HG03097 (cell line): ENCODE measurements at regions not wholly inside any gene's neighbourhood (a gene's known extent, or its start where the extent isn't known, plus 50 kb on each side); places are given as distances from the start of the nearest gene placed in this dataset.

Experiments
- ATAC-seq: cut with Tn5 transposase; IDR thresholded peaks from one replicate; pipeline ENCODE4 v1.9.1; 2021; ENCODE audit not compliant: unreplicated experiment, low FRiP score

DNA sequence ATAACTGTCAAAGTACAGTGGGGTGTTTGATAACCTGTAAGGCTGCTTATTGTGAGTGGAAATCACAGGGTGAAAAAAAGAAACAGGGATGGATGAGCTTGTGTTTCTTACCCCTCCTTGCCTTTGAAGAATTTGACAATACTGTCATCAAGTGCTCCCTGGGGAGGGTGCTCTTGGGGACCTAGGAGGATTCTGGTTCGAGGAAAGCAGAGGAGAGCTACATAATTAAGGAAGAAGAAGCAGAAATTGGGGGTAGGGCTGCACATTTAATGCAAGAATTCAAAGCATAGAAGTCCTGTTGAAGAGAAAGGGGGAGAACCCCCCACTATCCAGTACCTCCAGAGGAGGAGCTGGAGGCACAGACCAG lies 208.1 kb upstream of the PHYHIPL start:
- ATAC-seq = no peak

DNA sequence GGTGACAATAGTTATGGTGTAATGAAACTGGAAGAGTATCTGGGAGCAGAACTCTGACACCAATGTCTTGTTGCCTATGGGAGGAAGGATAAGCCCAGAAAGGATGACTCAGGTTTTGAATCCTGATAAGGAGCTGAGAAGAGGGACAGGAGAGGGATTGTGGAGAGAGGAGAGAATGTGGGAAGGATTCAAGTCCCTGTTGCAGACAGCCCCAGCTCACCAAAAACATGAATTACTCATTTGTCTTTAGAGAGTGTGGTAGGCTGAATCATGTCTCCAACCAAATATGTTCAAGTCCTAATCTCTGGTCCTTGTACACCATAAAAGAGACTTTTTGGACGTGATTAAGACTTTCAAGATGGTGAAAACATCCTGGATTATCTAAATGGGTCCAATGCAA lies 206.9 kb upstream of the PHYHIPL start:
- no peak for ATAC-seq

GRCh38 chr10:58970160-58970915 lies 206.1 kb upstream of the PHYHIPL start:
- ATAC-seq = no peak

GRCh38 chr10:58971211-58971610 lies 205.2 kb upstream of the PHYHIPL start:
- no peak for ATAC-seq

GRCh38 chr10:58971796-58972491 lies 204.5 kb upstream of the PHYHIPL start:
- no peak for ATAC-seq

GRCh38 chr10:58972576-58973234 lies 203.7 kb upstream of the PHYHIPL start:
- ATAC-seq = no peak

DNA sequence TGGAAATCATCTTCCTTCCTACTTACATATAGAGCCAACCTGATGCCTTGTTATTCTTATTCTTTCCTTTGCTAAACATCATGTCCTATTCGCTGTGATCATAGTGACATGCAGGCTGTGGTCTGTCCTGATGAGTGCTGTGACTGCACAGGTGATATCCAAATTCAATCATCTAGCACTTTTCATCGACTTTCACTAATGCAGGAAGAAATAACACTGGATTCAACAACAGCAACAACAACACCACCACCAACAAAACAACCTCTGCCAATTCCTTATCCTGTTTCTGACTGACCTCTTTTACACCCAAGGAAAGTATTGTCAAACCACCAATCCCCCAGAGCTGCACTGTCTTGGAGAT lies 203.2 kb upstream of the PHYHIPL start:
- no peak for ATAC-seq

- no peak for ATAC-seq
Measured at GRCh38 chr10:58976254-58976653, 200.2 kb upstream of the PHYHIPL start.

GRCh38 chr10:58979711-58980110 lies 196.7 kb upstream of the PHYHIPL start:
- ATAC-seq = no peak

- ATAC-seq = no peak
Measured at GRCh38 chr10:58980826-58981415, 195.5 kb upstream of the PHYHIPL start.

GRCh38 chr10:58981846-58982245 lies 194.6 kb upstream of the PHYHIPL start:
- no peak for ATAC-seq

GRCh38 chr10:58982470-58983239 lies 193.8 kb upstream of the PHYHIPL start:
- ATAC-seq = no peak

GRCh38 chr10:58985216-58985615 lies 191.2 kb upstream of the PHYHIPL start:
- ATAC-seq = no peak

DNA sequence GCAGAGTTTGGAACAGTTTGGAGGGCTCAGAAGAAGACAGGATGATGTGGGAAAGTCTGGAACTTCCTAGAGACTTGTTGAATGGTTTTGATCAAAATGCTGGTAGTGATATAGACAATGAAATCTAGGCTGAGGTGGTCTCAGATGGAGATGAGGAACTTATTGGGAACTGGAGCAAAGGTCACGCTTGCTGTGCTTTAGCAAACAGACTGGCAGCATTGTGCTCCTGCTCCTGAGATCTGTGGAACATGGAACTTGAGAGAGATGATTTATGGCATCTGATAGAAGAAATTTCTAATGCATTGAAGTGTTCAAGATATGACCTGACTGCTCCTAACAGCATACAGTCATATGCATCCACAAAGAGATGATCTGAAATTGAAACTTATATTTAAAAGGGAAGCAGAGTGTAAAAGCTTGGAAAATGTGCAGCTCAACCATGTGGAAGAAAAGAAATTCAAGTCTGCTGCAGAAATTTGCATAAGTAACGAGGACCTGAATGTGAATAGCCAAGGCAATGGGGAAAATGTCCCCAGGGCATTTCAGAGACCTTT lies 186.9 kb upstream of the PHYHIPL start:
- no peak for ATAC-seq

DNA sequence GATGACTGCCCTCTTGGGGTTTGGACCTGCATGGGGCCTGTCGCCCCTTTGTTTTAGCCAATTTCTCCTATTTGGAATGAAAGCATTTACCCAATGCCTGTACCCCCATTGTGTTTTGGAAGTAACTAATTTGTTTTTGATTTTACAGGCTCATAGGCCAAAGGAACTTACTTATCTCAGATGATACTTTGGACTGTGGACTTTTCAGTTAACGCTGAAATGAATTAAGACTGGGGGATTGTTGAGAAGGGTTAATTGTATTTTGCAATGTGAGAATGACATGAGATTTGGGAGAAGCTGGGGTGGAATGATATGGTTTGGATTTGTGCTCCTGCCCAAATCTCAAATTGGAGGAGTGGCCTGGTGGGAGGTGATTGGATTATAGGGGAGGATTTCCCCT lies 185.8 kb upstream of the PHYHIPL start:
- ATAC-seq = no peak

GRCh38 chr10:58991856-58992255 lies 184.6 kb upstream of the PHYHIPL start:
- ATAC-seq = no peak

DNA sequence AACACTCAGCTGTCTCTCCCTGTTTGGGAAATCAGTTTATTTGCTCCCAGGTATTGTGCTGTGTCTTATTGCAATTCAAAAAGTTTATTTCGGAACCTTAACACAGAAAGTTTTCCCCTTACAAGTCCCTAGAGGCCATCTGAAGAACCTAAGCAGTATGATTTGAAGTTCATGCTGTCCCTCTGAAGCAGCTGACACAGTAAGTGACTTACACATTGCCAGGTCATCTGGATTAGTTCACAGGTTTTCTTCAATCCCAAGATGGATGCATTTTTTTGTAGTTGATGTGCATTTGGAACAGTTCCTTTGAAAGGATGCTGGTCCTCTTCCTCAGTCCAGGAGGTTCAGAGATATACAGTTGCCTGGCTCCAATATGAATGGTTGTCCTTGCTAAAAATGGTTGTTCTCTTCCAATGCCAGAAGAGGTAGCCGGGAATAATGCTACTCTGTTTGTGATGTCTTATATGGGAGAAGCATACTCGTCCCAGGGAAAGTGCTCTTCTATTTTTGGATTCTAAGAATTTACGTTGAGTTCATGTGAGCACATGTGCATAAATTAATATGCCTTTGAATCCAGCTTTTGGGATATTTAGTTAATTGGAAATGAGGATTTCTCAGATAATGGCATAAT lies 183.5 kb upstream of the PHYHIPL start:
- ATAC-seq = no peak

- ATAC-seq = no peak
Measured at GRCh38 chr10:58993480-58994221, 182.8 kb upstream of the PHYHIPL start.
